KMS-11 (cell line): ENCODE measurements at regions not wholly inside any gene's neighbourhood (a gene's known extent, or its start where the extent isn't known, plus 50 kb on each side); places are given as distances from the start of the nearest gene placed in this dataset.

ENCODE experiments used
- H2AFZ ChIP-seq: fragments of 200-600 bp; sonication (generic); 2 replicates; pipeline ENCODE4 v1.6.1; 2016; ENCODE audit warnings: antibody characterized with exemption, mixed run types, low read depth
- H3K27ac ChIP-seq: fragments of 200-600 bp; sonication (generic); 2 replicates; pipeline ENCODE4 v1.6.1; 2016; ENCODE audit warnings: mild to moderate bottlenecking, mixed run types
- H3K27me3 ChIP-seq: fragments of 200-600 bp; sonication (generic); 2 replicates; pipeline ENCODE4 v1.6.1; 2017; ENCODE audit warnings: mild to moderate bottlenecking, low read depth, mixed run types, moderate library complexity; ENCODE audit not compliant: insufficient read depth
- H3K36me3 ChIP-seq: fragments of 200-600 bp; sonication (generic); 2 replicates; pipeline ENCODE4 v1.6.1; 2017; ENCODE audit warnings: mild to moderate bottlenecking, mixed run types; ENCODE audit not compliant: insufficient read depth
- H3K4me1 ChIP-seq: fragments of 200-600 bp; sonication (generic); 2 replicates; pipeline ENCODE4 v1.6.1; 2016; ENCODE audit warnings: mild to moderate bottlenecking, low read depth, mixed run types; ENCODE audit not compliant: poor library complexity, severe bottlenecking
- H3K4me2 ChIP-seq: fragments of 200-600 bp; sonication (generic); 2 replicates; pipeline ENCODE4 v1.7.0; 2016; ENCODE audit warnings: mild to moderate bottlenecking, mixed run types
- H3K4me3 ChIP-seq: fragments of 200-600 bp; sonication (generic); IDR thresholded peaks from 2 replicates; pipeline ENCODE4 v1.6.1; 2017; ENCODE audit warnings: low read depth, low read length, mixed read lengths; ENCODE audit not compliant: insufficient read depth
- H3K79me2 ChIP-seq: fragments of 200-600 bp; sonication (generic); 2 replicates; pipeline ENCODE4 v1.6.1; 2016; ENCODE audit warnings: low read depth, mixed run types; ENCODE audit not compliant: insufficient read depth
- H3K9ac ChIP-seq: fragments of 200-600 bp; sonication (generic); 2 replicates; pipeline ENCODE4 v1.6.1; 2016; ENCODE audit warnings: mild to moderate bottlenecking, mixed run types
- H4K20me1 ChIP-seq: fragments of 200-600 bp; sonication (generic); 2 replicates; pipeline ENCODE4 v1.6.1; 2016; ENCODE audit warnings: mild to moderate bottlenecking, mixed run types; ENCODE audit not compliant: insufficient read depth
- CTCF ChIP-seq: fragments of 200-600 bp; sonication (generic); conservative IDR thresholded peaks from 2 replicates; pipeline ENCODE4 v1.6.1; 2017; ENCODE audit warnings: low read depth, mild to moderate bottlenecking, antibody characterized with exemption, low read length, moderate library complexity, mixed read lengths

DNA sequence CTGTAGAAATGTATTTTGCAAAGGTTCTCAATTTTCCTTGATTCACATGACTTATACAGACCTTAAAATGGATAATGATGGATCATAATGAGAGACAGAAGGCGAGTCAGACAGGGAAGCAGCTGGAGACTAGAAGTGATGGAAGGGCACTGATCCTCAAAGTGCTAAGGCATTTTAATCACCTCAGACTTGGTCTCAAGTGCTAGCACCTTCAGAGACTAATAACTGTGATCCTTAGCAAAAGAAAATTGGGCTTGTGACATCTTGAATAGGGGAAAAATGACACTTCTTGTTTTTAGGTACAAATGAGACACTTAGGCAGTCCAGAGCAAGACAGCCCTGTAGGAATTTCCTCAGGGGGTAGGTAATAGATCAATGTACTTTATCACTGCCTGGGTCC is 1011.7 kb downstream of the SQOR start:
- H4K20me1 ChIP-seq, result no peaks in the 10 kb centered on the region
- no peak for TF ChIP-seq CTCF
- H3K79me2 ChIP-seq, result no peaks in the 10 kb centered on the region
- no peak overlapping the region for H3K4me3 ChIP-seq
- no peaks in the 10 kb centered on the region for H3K27me3 ChIP-seq
- no peak overlapping the region for H3K4me2 ChIP-seq
- H3K36me3 ChIP-seq, result no peaks in the 10 kb centered on the region
- H3K4me1 ChIP-seq, result peaks cover 13% of the 10 kb centered on the region
- H2AFZ ChIP-seq, result no peak overlapping the region
- H3K27ac ChIP-seq, result no peak overlapping the region
- H3K9ac ChIP-seq, result no peak overlapping the region

- Histone ChIP-seq H3K79me2 (no peaks in the 10 kb centered on the region), H4K20me1 (no peaks in the 10 kb centered on the region), H3K27me3 (no peaks in the 10 kb centered on the region), H3K36me3 (no peaks in the 10 kb centered on the region), H3K4me3 (no peak overlapping the region), H3K27ac (no peak overlapping the region), H2AFZ (no peak overlapping the region), H3K4me1 (peaks cover 13% of the 10 kb centered on the region), H3K4me2 (no peak overlapping the region), H3K9ac (no peak overlapping the region)
- TF ChIP-seq CTCF, result no peak
Observed at GRCh38 chr15:46647046-46647445, 1012.2 kb downstream of the SQOR start.

GRCh38 chr15:46652266-46652665 is 1017.4 kb downstream of the SQOR start:
- H3K36me3 ChIP-seq, result no peaks in the 10 kb centered on the region
- no peak overlapping the region for H3K4me3 ChIP-seq
- H4K20me1 ChIP-seq, result no peaks in the 10 kb centered on the region
- H3K4me2 ChIP-seq, result no peak overlapping the region
- no peak overlapping the region for H3K27ac ChIP-seq
- TF ChIP-seq CTCF, result no peak
- no peaks in the 10 kb centered on the region for H3K27me3 ChIP-seq
- peaks cover 14% of the 10 kb centered on the region for H3K4me1 ChIP-seq
- no peak overlapping the region for H2AFZ ChIP-seq
- H3K79me2 ChIP-seq, result no peaks in the 10 kb centered on the region
- no peak overlapping the region for H3K9ac ChIP-seq

- no peak for TF ChIP-seq CTCF
- no peaks in the 10 kb centered on the region for H3K27me3 ChIP-seq
- no peak overlapping the region for H3K9ac ChIP-seq
- no peaks in the 10 kb centered on the region for H4K20me1 ChIP-seq
- H2AFZ ChIP-seq, result no peak overlapping the region
- H3K4me2 ChIP-seq, result no peak overlapping the region
- peaks cover 15% of the 10 kb centered on the region for H3K4me1 ChIP-seq
- H3K79me2 ChIP-seq, result no peaks in the 10 kb centered on the region
- no peak overlapping the region for H3K27ac ChIP-seq
- no peaks in the 10 kb centered on the region for H3K36me3 ChIP-seq
- no peak overlapping the region for H3K4me3 ChIP-seq
Observed at GRCh38 chr15:46654993-46655392, 1020.2 kb downstream of the SQOR start.
